ENCODE measurements at regions not wholly inside any gene's neighbourhood (a gene's known extent, or its start where the extent isn't known, plus 50 kb on each side); places are given as distances from the start of the nearest gene placed in this dataset.

DNA sequence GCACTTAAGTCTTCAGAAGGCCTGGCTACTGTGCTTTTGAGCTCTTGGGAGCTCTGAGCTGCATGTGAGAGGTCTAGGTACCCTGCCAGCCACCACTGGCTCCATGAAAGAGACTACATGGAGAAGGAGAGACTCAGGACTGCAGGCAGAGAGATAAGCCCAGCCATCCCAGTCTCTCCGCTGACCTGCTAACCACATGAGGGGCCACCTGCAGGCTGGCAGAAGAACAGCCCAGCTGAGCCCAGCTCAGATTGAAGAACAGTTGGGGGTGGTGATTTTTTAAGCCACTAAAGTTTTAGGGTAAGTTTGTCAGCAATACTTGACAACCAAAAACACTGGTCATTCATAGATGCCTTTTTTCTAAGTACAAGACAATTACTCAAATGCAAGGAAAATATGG lies 205.0 kb upstream of the PRDM9 start:
- no peak for TF ChIP-seq POLR2AphosphoS5 (IDR thresholded peaks at IDR 0.05; ENCODE audit: low read depth, low read length)
- TF ChIP-seq, protein P1, sequence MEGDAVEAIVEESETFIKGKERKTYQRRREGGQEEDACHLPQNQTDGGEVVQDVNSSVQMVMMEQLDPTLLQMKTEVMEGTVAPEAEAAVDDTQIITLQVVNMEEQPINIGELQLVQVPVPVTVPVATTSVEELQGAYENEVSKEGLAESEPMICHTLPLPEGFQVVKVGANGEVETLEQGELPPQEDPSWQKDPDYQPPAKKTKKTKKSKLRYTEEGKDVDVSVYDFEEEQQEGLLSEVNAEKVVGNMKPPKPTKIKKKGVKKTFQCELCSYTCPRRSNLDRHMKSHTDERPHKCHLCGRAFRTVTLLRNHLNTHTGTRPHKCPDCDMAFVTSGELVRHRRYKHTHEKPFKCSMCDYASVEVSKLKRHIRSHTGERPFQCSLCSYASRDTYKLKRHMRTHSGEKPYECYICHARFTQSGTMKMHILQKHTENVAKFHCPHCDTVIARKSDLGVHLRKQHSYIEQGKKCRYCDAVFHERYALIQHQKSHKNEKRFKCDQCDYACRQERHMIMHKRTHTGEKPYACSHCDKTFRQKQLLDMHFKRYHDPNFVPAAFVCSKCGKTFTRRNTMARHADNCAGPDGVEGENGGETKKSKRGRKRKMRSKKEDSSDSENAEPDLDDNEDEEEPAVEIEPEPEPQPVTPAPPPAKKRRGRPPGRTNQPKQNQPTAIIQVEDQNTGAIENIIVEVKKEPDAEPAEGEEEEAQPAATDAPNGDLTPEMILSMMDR (IDR thresholded peaks at IDR 0.05): no peak
- TF ChIP-seq, protein P2, sequence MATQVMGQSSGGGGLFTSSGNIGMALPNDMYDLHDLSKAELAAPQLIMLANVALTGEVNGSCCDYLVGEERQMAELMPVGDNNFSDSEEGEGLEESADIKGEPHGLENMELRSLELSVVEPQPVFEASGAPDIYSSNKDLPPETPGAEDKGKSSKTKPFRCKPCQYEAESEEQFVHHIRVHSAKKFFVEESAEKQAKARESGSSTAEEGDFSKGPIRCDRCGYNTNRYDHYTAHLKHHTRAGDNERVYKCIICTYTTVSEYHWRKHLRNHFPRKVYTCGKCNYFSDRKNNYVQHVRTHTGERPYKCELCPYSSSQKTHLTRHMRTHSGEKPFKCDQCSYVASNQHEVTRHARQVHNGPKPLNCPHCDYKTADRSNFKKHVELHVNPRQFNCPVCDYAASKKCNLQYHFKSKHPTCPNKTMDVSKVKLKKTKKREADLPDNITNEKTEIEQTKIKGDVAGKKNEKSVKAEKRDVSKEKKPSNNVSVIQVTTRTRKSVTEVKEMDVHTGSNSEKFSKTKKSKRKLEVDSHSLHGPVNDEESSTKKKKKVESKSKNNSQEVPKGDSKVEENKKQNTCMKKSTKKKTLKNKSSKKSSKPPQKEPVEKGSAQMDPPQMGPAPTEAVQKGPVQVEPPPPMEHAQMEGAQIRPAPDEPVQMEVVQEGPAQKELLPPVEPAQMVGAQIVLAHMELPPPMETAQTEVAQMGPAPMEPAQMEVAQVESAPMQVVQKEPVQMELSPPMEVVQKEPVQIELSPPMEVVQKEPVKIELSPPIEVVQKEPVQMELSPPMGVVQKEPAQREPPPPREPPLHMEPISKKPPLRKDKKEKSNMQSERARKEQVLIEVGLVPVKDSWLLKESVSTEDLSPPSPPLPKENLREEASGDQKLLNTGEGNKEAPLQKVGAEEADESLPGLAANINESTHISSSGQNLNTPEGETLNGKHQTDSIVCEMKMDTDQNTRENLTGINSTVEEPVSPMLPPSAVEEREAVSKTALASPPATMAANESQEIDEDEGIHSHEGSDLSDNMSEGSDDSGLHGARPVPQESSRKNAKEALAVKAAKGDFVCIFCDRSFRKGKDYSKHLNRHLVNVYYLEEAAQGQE (IDR thresholded peaks at IDR 0.05; ENCODE audit: insufficient read depth in 1 of 2, low read depth in 2 of 2, low read length in 1 of 2): no peak
- no peak for TF ChIP-seq TCF7L2 (IDR thresholded peaks at IDR 0.05; ENCODE audit: low read depth, low read length)
